Dermis microvascular lymphatic vessel endothelial cell (primary cell): ENCODE measurements at regions not wholly inside any gene's neighbourhood (a gene's known extent, or its start where the extent isn't known, plus 50 kb on each side); places are given as distances from the start of the nearest gene placed in this dataset.

Source experiments
- DNase-seq, 2 donors: peaks; one replicate each; pipeline versions ENCODE4 v3.0.0 to v3.0.0-alpha.2; 2010; ENCODE audit warnings: low read depth in 2 of 2

- DNase-seq = no peak
Measured at GRCh38 chr2:177314722-177315264, 50.3 kb upstream of the NFE2L2 start.

- no peak for DNase-seq
Measured at GRCh38 chr2:177315364-177315763, 50.8 kb upstream of the NFE2L2 start.

GRCh38 chr2:177316756-177317155, 52.2 kb upstream of the NFE2L2 start:
- DNase-seq = no peak

- DNase-seq = no peak
Measured at GRCh38 chr2:177317443-177317842, 52.9 kb upstream of the NFE2L2 start.

- no peak for DNase-seq
Measured at GRCh38 chr2:177317857-177318256, 53.3 kb upstream of the NFE2L2 start.

- no peak for DNase-seq
Measured at GRCh38 chr2:177318613-177319012, 54.1 kb upstream of the NFE2L2 start.

- DNase-seq = no peak
Measured at GRCh38 chr2:177320596-177320995, 56.1 kb upstream of the NFE2L2 start.

- DNase-seq = no peak
Measured at GRCh38 chr2:177322801-177323261, 58.3 kb upstream of the NFE2L2 start.

GRCh38 chr2:177324797-177325196, 60.3 kb upstream of the NFE2L2 start:
- no peak for DNase-seq

GRCh38 chr2:177325554-177325953, 61.0 kb upstream of the NFE2L2 start:
- DNase-seq = no peak

GRCh38 chr2:177326005-177326404, 61.5 kb upstream of the NFE2L2 start:
- DNase-seq = no peak

GRCh38 chr2:177326591-177326990, 62.1 kb upstream of the NFE2L2 start:
- DNase-seq = no peak

GRCh38 chr2:177327009-177327408, 62.5 kb upstream of the NFE2L2 start:
- DNase-seq = no peak

GRCh38 chr2:177328056-177328455, 63.5 kb upstream of the NFE2L2 start:
- DNase-seq = peak in 1 of 2 donors; percentile 64

- DNase-seq = no peak
Measured at GRCh38 chr2:177329064-177329463, 63.5 kb upstream of the AGPS start.

GRCh38 chr2:177331466-177331997, 61.0 kb upstream of the AGPS start:
- no peak for DNase-seq

- peak; percentile 62 to 77 for DNase-seq
Measured at GRCh38 chr2:177332026-177332991, 60.3 kb upstream of the AGPS start.

GRCh38 chr2:177332992-177333388, 59.6 kb upstream of the AGPS start:
- DNase-seq = no peak

GRCh38 chr2:177334940-177335543, 57.5 kb upstream of the AGPS start:
- peak; percentile 35 to 61 for DNase-seq

GRCh38 chr2:177335917-177336450, 56.6 kb upstream of the AGPS start:
- DNase-seq = peak in 1 of 2 donors; percentile 26

- peak in 1 of 2 donors; percentile 70 for DNase-seq
Measured at GRCh38 chr2:177338177-177338721, 54.3 kb upstream of the AGPS start.

GRCh38 chr2:177340158-177340557, 52.4 kb upstream of the AGPS start:
- no peak for DNase-seq
